ENCODE measurements at regions not wholly inside any gene's neighbourhood (a gene's known extent, or its start where the extent isn't known, plus 50 kb on each side); places are given as distances from the start of the nearest gene placed in this dataset.
"Not testable (repeated sequence)": the region's sequence is repeated elsewhere in the genome, so short reads cannot be mapped to it uniquely, and the experiment has no call there.

DNA sequence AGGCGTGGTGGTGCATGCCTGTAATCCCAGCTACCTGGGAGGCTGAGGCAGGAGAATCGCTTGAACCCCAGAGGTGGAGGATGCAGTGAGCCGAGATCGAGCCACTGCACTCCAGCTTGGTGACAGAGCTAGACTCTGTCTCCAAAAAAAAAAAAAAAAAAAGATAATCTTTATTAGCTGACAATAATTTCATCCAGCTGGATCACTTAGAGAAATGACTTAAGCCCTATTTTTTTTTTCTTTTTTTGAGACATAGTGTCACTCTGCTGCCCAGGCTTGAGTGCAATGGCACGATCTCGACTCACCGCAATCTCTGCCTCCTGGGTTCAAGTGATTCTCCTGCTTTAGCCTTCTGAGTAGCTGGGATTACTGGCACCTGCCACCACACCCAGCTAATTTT, 51.6 kb upstream of the MAP4K4 start:
- DNase-seq (ENCODE audit: low spot score) = not testable (repeated sequence)

GRCh38 chr2:101644842-101645383, 52.6 kb upstream of the MAP4K4 start:
- no peak for DNase-seq (ENCODE audit: low spot score)

DNA sequence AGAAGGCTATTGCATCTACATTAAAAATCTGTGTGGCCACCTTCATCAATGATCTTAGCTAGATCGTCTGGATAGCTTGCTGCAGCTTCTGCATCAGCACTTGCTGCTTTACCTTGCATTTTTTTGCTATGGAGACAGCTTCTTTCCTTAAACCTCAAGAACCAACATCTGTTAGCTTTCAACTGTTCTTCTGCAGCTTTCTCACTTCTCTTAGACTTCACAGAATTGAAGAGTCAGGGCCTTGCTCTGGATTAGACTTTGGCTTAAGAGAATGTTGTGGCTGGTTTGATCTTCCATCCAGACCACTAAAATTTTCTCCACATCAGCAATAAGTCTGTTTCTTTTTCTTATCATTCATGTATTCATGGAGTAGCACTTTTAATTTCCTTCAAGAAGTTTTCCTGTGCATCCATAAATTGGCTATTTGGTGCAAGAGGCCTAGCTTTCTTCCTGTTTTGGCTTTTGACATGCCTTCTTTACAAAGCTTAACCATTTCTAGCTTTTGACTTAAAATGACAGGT, 54.4 kb upstream of the MAP4K4 start:
- DNase-seq (ENCODE audit: low spot score) = no peak

DNA sequence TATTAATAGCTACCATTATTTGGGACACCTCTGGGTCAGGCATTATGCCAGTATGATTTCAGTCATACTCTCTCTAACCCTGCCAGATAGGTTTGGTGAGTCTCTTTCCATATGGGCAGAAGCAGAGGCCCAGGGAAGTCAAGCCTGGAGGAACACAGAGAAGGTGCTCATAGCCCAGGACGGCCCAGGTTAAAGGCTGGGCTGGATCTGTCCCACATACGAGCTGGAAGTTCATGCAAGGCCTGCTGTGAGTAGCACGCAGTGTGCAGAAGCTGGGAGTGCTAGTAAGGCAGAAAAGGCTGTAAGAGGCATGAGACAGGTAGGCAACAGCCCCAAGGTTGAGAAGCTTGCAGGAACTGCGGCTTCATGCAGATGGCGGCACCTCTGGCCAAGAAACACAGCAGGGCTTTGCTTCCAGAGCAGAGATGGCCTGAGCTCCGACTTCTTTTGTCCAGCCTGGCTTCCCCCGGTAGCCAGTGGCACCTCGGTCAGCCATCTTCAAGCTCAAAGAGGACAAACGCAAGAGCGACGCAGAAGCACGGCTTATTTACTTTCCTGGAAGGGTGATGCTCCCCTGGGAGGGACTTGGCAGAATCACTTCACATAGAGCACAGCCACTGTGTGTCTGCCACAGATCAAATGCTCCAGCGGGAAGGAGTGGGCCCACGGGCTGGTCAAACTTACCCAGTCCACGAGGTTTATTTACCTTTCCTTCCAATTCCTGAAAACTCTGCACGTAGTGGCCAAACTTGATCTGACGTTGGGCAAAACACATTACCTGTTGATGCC, 58.5 kb upstream of the MAP4K4 start:
- no peak for DNase-seq (ENCODE audit: low spot score)

- DNase-seq (ENCODE audit: low spot score) = no peak
Observed at GRCh38 chr2:101638181-101638711, 59.3 kb upstream of the MAP4K4 start.

GRCh38 chr2:101630224-101630949, 67.1 kb upstream of the MAP4K4 start:
- DNase-seq (ENCODE audit: low spot score) = no peak

GRCh38 chr2:101628030-101628392, 69.5 kb upstream of the MAP4K4 start:
- DNase-seq (ENCODE audit: low spot score) = no peak

DNA sequence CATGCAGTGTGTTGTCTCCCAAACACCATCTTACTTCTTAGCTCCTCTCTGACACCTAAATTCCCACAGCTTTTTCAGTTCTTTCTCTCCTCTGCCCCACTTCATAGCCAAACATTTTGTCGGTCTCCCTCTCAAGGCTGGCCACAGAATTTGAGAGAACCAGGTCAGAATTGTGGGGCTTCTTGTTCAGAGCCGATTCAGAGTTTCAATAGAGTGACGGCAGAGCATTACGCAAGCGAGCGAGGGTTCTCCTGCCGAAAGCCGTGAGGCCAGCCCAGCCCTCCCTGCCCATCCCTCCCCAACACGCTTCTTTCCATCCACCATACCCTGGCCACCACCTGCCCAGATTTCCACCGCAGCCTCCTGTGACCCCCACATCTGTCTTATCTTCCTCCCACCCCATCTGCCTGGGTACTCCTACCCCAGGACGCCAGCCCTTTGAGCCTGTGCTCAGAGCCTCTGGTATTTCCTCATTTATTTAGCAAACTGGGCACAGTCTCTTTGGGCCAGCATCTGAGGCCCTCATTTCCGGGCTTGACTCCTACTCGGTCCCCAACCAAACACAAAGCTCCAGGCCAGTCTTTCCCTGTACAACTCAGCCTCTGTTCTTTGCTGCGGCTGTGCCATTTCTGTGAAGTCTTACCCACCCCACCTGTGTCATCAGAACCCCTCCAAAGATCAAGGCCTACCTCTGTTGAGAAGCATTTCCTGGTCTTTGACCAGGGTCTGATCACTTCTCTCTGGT, 70.0 kb upstream of the MAP4K4 start:
- DNase-seq (ENCODE audit: low spot score) = no peak

DNA sequence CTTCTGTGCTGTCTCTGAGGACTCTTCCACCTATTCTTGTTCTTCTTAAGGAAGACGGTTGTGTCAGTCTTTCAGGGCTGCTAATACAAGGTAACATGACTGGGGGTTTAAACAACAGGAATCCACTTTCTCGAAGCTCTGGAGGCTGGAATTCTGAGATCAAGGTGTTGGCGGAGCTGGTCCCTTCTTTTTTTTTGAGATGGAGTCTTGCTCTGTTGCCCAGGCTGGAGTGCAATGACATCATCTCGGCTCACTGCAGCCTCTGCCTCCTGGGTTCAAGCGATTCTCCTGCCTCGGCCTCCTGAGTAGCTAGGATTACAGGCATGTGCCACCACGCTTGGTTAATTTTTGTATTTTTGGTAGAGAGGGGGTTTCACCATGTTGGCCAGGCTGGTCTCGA, 71.7 kb upstream of the MAP4K4 start:
- DNase-seq (ENCODE audit: low spot score) = not testable (repeated sequence)

- DNase-seq (ENCODE audit: low spot score) = no peak
Observed at GRCh38 chr2:101625387-101625786, 72.1 kb upstream of the MAP4K4 start.

GRCh38 chr2:101624706-101625332, 72.7 kb upstream of the MAP4K4 start:
- DNase-seq (ENCODE audit: low spot score) = no peak

DNA sequence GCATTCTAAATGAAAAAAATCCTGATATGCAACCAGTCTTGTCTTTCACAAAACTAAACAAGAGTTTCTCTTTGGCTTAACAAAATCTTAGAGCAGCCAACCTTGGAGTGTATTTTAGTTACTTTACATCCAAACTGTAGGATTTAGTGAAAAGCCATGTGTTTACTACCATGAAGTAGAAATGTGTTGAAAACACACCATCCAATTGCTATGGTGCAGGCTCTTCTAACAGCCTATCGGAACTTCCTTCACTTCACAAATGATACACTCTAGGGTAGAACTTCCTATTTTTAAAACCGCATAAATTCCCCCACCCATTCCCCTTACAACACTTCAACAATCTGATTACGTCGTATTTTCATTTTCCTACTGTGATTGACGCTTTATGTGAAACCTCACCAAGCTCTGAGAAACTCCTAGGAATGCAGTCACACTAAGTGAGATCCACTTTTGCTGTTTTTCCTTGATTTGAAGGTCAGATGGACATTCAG, 74.4 kb upstream of the MAP4K4 start:
- no peak for DNase-seq (ENCODE audit: low spot score)

- DNase-seq (ENCODE audit: low spot score) = no peak
Observed at GRCh38 chr2:101622210-101623030, 75.1 kb upstream of the MAP4K4 start.

DNA sequence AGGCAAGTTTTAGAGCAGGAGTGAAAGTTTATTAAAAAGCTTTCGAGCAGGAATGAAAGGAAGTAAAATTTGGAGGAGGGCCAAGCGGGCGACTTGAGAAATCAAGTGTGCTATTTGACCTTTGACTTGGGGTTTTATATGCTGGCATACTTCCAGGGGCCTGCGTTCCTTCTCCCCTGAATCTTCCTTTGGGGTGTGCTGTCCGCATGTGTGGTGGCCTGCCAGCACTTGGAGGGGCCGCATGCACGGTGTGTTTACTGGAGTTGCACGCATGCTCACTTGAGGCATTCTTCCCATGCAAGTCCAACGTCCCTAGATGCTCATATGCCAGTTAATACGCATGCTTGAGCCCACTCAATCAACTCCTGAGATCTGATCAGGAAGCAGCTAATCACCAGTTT, 78.3 kb upstream of the MAP4K4 start:
- peak; percentile 17 for DNase-seq (ENCODE audit: low spot score)

GRCh38 chr2:101617796-101618195, 79.7 kb upstream of the MAP4K4 start:
- DNase-seq (ENCODE audit: low spot score) = no peak

GRCh38 chr2:101617188-101617587, 80.3 kb upstream of the MAP4K4 start:
- peak; percentile 62 for DNase-seq (ENCODE audit: low spot score)

DNA sequence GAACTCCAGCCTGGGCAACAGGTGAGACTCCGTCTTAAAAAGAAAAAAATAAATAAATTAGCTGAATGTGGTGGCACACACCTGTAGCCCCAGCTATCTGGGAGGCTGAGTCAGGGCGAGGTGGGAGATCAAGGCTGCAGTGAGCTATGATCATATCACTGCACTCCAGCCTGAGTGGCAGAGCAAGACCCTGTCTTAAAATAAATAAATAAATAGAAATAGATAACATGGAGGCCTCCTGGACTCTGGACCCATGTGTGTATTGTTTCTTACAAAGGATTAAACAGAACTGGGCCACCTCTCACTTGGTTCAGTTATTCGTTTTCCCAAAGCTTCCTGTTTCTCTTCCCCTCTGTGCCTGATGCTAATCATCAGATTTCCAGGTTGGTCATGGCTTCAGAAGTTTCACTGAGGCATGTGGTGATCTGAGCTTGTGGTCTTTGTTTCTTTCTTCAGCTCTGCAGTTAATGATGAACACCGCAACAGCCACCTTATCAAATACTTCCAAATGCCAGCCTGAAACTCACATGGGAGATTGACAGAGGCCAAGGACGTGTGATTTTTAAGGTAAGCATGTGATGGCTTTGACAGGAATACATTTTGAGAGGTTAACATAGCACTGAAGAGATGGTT, 83.3 kb upstream of the MAP4K4 start:
- DNase-seq (ENCODE audit: low spot score) = no peak

- DNase-seq (ENCODE audit: low spot score) = no peak
Observed at GRCh38 chr2:101613056-101613704, 84.3 kb upstream of the MAP4K4 start.

- DNase-seq (ENCODE audit: low spot score) = no peak
Observed at GRCh38 chr2:101612019-101612418, 85.5 kb upstream of the MAP4K4 start.
